Activated CD4-positive, alpha-beta T cell treated with anti-CD3 and anti-CD28 coated beads for 36 hours (primary cell): ENCODE measurements at regions not wholly inside any gene's neighbourhood (a gene's known extent, or its start where the extent isn't known, plus 50 kb on each side); places are given as distances from the start of the nearest gene placed in this dataset.

Source experiments
- ATAC-seq: fragments of 200-7000 bp; cut with Tn5 transposase; one replicate; pipeline ENCODE4 v1.10.0; 2021; ENCODE audit warnings: mild to moderate bottlenecking, moderate library complexity
- CTCF ChIA-PET: fragments of 350-600 bp; sonication (Branson Sonifier 250); formaldehyde crosslinking; loops from one replicate; lab custom pipeline; 2021; ENCODE audit warnings: antibody characterized with exemption; lab: Charles Lee
- POLR2A ChIA-PET: fragments of 350-600 bp; sonication (Branson Sonifier 250); formaldehyde crosslinking; loops from one replicate; lab custom pipeline; 2021; ENCODE audit warnings: antibody characterized with exemption, inconsistent platforms; lab: Charles Lee
- DNase-seq: peaks from one replicate; pipeline ENCODE4 v3.0.0-alpha.2; 2020
- H3K27ac Mint-ChIP-seq: one replicate; pipeline ENCODE4 v1.8.0; 2021; ENCODE audit warnings: mixed read lengths
- H3K27me3 Mint-ChIP-seq: one replicate; pipeline ENCODE4 v1.8.0; 2021; ENCODE audit warnings: mixed read lengths
- H3K36me3 Mint-ChIP-seq: one replicate; pipeline ENCODE4 v1.8.0; 2021; ENCODE audit warnings: low read depth, mixed read lengths
- H3K4me1 Mint-ChIP-seq: one replicate; pipeline ENCODE4 v1.8.0; 2021; ENCODE audit warnings: mixed read lengths
- H3K4me3 Mint-ChIP-seq: one replicate; pipeline ENCODE4 v1.8.0; 2021; ENCODE audit warnings: mild to moderate bottlenecking, moderate library complexity, mixed read lengths
- H3K9me3 Mint-ChIP-seq: one replicate; pipeline ENCODE4 v1.8.0; 2021; ENCODE audit warnings: low read depth, mixed read lengths
- intact Hi-C, 2 experiments: fragments of 100-400 bp; cut with DNase I in 1 of 2; cut with micrococcal nuclease in 1 of 2; formaldehyde crosslinking; loops; one replicate each; pipeline versions ENCODE4 v1.14.2 to v1.15.1; 2022 to 2024; cut with DNase I, micrococcal nuclease
- microRNA-seq: library from miRNA; unstranded; fragments of <30 nt; microRNA quantifications from one replicate; pipeline ENCODE4 v1.2.0, GENCODE V29; 2021; ENCODE audit warnings: borderline replicate concordance

- Mint-ChIP-seq H3K4me3 (peak overlapping the region; percentile 64), H3K4me1 (peaks cover 47% of the 10 kb centered on the region), H3K36me3 (no peaks in the 10 kb centered on the region), H3K27me3 (no peaks in the 10 kb centered on the region), H3K9me3 (no peaks in the 10 kb centered on the region), H3K27ac (peak overlapping the region; percentile 88)
- ChIA-PET CTCF (interaction anchor here (1.0 to 5.7 kb wide), 4 partner anchors 9 to 103 kb away, joined by 3 to 36 read pairs (median 6); no protein-coding TSS in a partner anchor), POLR2A (interaction anchor here (0.6 to 0.9 kb wide), 2 partner anchors 66 to 104 kb away, joined by 3 read pairs; no protein-coding TSS in a partner anchor)
- ATAC-seq (peak; percentile 4), DNase-seq (peak; percentile 31)
- intact Hi-C loops, result no loop called here
These were observed 50.4 kb upstream of the NFE2L3 start for GRCh38 chr7:26101361-26102151.

- H3K4me3 Mint-ChIP-seq, result peak overlapping the region; percentile 64
- no peaks in the 10 kb centered on the region for H3K27me3 Mint-ChIP-seq
- POLR2A ChIA-PET, result no interaction called here
- no peaks in the 10 kb centered on the region for H3K9me3 Mint-ChIP-seq
- ATAC-seq (no peak), DNase-seq (no peak)
- H3K36me3 Mint-ChIP-seq, result no peaks in the 10 kb centered on the region
- peak overlapping the region; percentile 88 for H3K27ac Mint-ChIP-seq
- CTCF ChIA-PET, result interaction anchor here (5.7 kb wide), 1 partner anchor 13 kb away, joined by 36 read pairs; no protein-coding TSS in a partner anchor
- intact Hi-C loops, result no loop called here
- peaks cover 40% of the 10 kb centered on the region for H3K4me1 Mint-ChIP-seq
These were observed 49.8 kb upstream of the NFE2L3 start for GRCh38 chr7:26102176-26102575.

Small RNA genes lying in the stretch of these regions (microRNA-seq; reads per million reads assigned to microRNA genes)
- gene MIR148A, result 191 reads per million, percentile 71 among the genes with 10 or more reads in this experiment
